Inflammatory macrophage treated with lipopolysaccharide for 1 hour (primary cell): ENCODE measurements at regions not wholly inside any gene's neighbourhood (a gene's known extent, or its start where the extent isn't known, plus 50 kb on each side); places are given as distances from the start of the nearest gene placed in this dataset.

Experiments
- DNase-seq, 2 donors: peaks; one replicate each; pipeline ENCODE4 v3.0.0-alpha.2; 2020 to 2022

DNA sequence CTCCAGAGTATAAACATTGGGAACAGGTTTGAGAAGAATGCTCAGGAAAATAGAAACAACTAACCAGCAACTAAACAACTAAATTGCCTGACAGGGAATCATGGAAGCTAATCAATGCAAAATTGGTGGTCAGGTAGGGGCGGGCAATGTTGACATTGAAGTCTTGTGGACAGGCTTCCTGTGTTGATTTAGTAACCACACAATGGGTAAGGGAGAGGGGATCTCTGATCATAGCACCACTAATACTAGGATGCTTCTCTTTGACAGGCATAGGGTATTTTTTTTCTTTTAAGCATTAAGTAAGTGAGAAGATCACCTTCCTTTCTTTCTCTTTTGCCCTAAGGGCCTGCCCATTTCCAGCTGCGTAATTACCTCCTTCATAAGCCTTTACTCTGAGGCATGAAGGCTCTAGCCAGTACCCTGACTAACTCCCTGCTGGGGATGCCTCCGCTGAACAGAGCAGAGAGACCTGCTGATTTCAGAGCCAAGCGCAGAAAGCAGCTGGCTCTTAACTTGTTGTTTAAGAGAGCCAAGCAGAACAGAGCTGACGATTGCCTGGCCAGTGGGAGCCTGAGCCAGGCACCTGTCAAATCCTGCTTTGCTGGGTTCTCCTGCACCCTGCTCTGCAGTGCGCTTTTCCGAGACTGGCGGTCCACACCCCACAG is 118.7 kb downstream of the BMP2 start:
- DNase-seq = no peak

DNA sequence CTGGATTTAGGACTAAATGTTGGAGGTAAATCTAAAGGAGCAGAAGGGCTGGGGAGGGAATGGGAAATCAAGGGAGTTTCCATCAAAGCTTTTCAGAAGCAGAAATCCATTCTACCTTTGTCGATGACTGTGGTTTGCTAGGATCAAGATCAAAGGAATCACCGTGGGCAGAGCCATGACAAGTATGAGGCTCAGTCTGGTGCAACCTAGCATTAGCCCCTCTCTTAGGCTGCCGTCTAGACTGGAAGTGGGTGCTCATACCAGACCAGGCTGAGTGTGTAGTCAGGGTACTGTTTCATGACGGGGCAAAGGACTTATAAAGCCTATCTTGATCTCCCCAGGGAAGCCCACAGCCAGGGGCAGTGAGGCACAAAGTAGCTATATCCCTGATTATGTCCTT is 120.5 kb downstream of the BMP2 start:
- no peak for DNase-seq

DNA sequence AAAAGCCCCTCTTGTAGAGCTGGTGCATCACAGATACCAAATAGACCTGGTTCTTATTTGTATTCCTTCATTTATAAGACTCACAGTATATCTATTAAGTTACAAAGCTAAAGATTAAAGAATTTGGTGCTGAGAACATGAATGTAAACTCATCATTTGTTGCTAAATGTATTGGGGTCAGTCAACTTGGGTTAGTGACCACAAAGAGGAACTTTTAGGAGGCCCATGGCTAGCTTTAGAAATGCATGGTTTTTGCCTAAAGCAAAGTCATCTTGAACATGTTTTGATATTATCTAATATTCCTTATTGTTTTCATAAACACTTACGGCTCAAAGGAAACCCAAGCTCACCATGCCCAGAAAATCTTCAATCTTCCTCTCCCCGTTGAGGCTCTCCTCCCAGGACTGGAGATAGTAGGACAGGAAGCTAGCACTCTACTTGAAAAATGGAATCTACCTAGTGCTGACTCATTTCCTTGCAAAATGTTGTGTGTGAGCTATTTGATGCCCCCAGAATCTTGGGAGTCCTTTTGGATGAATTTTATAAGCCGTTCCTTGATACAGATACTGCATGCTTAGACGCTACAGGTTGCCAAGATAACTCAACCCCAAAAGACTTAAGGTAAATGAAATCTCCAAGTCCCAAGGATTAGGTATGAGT is 121.4 kb downstream of the BMP2 start:
- DNase-seq = peak in 1 of 2 donors; percentile 32

DNA sequence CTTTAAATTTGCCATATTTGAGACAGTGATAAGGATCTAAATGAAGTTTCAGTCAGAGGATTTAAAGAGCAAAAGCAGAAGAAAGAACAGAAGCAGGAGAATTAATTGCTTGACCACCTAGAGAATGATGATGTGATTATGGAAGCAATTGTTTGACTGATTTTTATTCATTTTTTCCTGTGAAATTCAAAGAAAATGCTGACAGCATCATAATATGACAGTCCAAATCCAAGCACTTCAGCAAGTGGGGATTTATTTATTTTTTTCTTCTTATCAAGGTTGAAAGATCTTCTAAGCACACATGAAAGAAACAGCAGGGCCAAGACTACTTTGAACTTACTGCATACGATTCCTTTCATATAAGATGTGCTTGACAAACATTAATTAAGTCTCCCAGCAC is 125.2 kb downstream of the BMP2 start:
- DNase-seq = no peak

DNA sequence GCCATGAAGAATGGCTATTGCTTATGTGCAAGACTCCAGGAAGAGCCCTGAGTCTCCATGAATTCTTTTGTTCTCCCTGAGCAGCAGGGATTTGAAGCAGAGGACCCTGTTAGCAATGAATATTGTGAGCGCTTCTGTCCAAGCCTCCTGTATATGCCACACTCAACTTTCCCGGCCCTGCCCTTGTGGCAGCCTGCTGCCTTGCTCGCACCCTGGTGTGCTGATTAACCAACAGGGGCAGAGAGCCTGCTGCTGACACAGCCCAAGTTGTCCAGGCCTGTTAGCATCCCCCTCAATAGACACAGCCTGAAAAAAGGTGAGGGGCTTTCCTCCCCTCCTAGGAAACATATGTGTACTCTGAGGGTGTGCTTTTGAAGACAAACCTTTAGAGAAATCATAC is 131.4 kb downstream of the BMP2 start:
- DNase-seq = no peak

DNA sequence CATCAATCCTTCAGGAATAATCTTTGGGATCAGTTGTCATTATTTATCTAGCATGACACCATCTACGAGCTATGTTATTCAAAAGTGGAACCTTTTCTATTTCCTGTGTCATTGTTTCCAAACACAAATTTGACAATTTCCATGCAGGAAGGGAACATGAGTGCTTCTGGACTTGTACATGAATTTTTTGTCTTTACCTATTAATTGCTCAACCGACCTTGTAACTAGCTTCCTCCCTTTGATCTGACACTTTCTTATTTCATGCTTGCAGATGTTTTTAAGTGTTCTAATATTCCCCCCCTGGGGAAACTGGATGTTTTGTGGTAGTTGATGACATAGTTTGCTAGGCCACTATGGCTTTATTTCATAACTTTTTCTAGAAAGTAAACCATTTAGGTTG is 139.4 kb downstream of the BMP2 start:
- DNase-seq = no peak

DNA sequence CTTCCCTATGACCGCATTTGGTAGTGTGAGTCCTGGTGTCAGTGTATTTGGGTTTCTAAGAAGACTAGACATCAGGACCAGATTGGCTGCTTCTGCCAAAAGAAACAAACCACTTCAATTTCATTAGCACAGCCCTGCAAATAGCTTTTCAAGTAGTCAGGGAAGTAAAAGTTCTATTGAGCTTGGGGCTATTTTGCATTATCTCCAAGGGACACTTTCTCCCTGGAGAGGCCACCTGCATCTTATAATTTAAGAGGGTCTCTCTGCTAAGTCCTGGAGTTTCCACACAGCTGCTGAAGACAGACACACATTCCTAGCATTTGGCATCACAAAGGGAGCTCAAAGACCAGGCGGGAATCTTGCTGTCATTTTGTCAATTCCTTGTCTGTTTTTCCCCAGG is 141.2 kb downstream of the BMP2 start:
- DNase-seq = no peak

DNA sequence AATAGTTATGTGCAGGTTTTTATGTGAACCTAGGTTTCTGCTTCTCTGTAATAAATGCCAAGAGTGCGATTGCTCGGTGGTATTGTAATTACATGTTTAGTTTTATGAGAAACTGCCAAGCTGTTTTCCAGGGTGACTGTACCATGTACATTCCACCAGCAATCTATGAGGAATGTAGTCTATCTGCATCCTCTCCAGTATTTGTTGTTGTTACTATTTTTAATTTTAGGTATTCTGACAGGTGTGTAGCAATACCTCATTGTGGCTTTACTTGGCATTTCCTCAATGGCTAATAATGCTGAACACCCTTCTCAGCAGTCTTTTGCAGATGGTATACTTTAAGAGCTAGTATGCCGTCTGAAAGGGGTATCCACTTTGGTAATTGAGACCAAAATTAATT is 142.1 kb downstream of the BMP2 start:
- no peak for DNase-seq

DNA sequence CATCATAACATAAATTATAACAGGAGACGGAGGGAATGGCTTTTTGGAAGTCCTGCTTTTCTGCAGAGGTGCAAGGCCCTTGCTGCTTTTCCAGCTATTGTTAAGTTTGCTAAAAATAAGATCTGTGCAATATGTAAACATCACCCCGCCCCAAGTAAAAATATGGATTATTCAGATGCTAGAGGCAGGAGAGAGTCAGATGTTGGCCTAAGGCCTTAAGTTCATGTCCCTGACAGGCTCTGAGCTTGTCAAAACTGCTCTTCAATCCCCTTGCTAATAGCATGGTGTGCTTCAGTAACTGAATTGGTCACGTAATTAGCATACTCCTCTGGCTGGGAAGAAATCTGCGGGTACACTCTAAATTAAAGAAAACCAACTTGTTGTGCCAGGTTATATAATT is 147.5 kb downstream of the BMP2 start:
- no peak for DNase-seq

DNA sequence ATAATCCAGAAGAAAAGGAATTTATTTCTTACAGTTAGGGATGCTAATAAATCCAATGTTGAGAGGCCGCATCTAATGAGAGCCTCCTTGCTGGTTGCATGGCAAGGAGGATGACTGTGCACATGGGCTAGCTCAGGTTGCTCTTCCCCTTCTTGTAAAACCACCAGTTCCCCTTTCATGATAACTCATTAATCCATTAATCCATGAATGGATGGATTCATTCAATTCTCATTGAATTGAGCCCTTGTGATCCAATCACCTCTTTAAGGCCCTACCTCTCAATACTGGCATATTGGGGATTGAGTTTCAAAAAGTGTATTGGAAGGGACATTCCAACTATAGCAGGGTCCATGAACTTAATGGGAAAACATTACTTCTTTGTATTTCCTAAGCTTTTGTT is 149.5 kb downstream of the BMP2 start:
- no peak for DNase-seq

DNA sequence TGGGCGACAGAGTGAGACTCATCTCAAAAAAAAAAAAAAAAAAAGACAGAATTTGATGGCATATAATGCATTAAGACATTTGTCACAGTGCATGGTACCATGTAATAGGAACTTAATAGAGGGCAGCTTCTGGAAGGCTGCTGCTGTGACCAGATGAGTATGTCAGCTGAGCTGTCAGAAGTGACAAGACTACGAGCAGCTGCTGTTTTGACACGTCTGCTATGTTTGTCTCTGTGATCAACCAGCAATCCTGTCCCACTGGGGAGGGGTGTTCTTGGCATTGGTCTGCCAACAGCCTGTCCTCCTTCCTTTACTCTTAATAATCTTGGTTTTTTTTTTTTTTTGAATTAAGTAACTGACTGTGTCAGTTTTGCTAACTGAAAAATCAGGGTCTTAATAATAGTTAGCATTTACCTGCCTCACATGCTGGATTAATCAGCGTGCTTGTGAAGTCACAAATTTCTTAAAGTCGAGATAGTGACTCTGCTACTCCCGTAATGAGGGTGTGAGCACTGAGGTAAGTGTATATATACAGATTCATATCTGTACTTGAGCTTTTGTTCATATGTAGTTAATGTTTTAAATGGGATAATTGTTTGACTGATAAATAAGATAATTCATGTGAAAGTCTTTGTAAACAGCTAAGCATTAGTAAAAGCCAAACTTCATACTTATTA is 152.4 kb downstream of the BMP2 start:
- no peak for DNase-seq

DNA sequence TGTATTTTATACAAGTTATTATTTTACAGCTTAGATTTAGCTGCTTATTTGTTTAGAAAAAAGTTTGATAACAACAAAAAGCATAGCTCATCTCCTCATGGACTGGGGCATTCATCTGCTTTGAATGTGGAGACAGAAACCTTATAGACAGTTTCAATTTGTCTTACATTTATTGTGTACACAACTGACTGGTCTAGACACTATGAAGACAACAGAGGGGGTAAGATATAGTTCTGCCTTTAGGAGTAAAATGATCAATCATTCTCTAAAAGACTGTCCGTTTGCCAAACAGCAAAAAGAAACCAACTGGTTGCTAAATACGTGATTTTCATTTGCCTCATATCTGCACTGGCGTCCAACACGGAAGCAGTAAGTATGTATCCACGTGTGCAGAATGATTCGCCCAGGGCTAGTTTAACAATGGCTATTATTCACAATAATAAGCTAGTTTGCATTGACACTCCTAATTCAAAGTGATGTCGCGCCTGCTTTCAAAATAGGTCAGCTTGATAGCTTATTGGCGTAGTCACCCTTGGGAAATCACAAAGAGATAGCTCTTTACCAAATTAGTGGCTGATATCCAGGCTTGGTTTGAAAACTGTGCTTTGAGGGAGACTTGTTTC is 153.6 kb downstream of the BMP2 start:
- no peak for DNase-seq

DNA sequence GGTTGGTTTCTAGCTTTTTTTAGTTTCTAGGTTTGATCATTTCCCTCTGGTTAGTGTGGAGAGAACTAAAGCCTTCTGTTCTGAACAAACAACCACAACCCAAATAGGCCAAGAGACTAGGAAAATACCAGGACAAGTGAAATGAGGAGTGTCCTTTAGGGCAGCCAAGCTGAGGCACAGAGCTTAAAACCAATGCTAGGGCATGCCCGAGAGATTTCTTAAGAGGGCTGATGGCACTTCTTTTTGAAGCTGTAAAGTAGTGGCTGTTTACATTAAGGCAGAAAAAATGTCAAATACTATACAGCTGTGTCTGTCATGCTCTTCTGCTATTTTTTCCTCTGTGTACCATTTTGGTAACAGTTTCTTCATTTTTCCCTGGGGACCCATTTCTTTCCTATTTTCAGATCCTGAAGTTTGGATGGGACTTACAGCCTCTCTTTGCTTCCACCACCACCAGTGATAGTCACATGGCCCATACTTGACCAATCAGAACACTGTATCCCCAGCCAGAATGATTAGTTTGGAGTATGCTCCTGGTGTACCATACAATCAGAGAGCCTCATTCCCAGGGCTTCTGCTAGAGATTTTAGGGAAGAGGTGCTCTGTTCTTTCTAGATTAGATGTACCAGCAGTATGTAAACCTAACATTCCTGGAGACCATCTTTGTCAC is 154.4 kb downstream of the BMP2 start:
- DNase-seq = no peak

DNA sequence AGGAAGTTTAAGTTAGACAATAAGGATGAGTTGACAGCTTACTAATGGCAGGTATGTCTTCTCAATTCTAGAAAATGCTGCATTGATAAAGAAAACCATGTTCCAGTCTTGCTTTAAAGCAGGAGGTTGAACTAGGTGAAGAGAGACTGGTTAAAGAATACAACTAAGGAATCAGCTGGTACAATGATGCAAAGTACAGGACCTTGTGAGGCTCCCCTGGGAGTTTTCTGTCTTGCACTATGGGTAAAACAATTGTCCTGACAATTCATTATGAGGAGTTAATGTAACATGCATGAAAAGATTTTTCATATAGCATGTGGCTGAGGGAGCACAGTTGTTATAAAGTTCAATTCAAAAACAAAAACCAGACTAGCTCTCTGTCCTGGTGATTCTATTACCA is 157.2 kb downstream of the BMP2 start:
- no peak for DNase-seq

DNA sequence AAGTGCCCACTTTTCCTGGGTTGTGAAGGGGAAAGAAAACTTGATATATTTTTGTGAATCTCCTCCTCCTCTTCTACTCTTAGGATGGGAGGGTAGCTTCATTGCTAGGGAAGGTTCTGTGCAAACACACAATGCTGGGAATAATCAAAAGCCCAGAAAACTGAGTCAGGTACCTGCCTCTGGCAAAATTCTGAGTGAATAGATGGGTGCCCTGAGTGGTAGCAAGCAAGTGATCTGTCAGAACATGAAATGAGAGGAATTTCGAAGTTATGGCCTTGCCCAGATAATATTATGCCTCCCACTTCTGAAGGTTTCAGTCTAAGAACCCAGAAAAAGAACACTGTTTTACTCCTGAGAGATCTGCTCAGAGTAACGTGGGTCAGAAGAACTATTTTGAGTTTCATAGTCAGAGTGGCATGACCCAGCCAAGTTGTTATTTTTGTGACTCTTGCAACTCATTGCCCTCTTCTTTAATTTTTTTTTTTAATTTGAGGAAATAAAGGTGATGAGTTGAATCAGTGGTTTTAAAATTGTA is 158.3 kb downstream of the BMP2 start:
- DNase-seq = no peak

DNA sequence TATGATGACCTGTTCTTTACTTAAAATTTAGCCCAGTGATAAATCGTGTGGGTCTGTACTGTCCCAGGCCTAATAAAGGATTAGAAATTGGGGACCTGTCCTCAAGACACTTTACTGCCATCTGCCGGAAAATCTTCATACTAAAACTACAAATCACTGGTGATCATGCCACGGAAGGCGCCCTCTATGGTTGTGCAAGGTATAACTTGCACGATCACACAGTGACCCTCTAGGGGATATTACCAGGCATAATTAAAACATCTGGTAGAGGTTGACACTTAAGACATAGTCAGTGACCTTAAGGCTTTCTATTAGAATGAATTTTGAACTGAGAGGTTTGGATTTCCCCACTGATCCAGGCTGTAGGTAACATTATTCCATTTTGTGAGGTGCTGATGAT is 172.6 kb downstream of the BMP2 start:
- peak; percentile 7 to 58 for DNase-seq

DNA sequence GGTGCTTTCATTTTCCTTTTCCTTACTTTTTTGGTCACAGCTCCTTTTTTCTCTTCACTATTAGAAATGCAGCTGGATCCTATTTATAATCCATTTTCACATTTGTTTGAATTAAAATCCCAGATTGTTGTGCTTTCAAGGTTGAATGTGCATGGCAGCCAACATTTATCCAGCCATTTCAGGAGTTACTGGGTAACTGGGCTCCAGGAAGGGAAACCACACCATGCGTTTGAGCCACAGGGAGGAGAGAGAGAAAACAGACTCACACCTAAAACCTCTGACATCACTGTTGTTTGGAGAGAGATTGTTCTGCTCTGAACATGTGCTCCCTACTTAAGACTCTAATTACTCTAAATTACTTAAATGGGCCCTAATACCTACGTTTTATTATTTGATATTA is 173.4 kb downstream of the BMP2 start:
- DNase-seq = no peak

DNA sequence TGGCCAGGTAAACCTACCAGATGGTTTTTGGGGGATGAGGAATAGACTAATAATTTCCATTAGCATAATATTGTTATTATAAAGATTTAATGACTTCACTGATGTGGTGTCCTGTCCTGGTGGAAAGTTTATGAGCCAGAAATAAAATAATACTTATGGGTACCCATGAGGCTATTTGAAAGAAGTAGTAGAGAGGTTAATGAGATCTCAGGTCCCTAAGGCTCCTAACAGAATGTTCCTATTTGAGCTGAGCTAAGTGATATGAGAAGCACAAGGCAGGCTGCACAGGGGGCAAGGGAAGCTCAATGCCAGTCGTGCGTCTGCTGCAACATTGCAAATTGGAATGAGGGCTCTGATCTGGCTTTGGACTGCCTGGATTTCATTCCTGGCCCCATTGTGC is 174.1 kb downstream of the BMP2 start:
- DNase-seq = no peak

DNA sequence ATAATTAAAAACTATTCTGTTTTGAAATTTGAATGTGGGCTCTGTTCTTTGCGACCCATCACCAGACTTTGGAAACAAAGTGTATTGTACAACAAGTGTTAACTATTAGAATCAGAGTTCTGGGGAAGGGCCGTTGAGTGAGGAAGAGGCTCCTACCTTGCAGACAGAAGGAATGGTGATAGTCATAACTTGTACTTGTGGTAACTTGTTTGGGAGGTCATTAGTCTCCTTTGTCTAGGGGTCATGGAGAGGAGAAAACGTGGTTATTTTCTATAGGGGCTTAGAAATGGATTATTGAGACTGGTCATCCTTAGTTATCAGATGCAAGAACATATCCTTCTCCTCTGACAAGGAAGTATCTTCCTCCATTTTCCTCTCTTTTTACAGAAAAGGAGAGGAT is 174.8 kb downstream of the BMP2 start:
- DNase-seq = no peak

DNA sequence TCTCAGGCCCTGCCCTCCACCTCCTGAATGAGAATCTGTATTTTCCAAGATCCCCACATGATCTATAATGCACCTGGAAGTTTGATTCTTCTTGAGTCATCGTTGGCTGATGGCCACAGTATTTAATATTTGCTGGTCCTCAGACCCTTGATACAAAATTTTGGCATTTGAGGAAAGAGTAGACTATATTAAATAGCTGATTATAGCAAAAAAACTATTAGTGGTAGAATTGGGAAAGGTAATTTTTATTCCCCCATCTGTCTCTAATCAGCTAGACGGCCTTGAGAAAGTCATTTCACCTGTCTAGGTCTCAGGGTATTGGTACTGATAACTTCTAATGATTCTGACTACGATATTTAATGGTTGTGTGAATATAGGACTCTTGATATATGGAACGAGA is 176.8 kb downstream of the BMP2 start:
- no peak for DNase-seq

DNA sequence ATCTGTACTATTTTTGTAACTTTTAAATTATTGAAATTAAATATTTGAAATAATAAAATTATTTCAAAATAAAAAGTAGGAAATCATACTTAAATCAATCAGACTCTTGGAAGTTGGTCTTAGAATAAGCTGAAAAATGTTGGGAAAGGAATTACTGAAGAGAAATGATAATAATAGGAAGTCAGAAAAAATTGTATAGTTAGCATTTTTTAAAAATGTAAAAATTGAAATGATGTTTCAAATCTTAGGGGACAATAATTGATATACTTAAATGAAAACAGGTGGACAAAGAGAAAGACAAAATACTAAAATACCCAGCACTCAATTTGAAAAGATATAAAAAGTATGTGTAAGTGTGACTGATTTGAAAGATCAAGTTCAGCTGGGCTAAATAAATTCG is 186.1 kb downstream of the BMP2 start:
- DNase-seq = no peak

DNA sequence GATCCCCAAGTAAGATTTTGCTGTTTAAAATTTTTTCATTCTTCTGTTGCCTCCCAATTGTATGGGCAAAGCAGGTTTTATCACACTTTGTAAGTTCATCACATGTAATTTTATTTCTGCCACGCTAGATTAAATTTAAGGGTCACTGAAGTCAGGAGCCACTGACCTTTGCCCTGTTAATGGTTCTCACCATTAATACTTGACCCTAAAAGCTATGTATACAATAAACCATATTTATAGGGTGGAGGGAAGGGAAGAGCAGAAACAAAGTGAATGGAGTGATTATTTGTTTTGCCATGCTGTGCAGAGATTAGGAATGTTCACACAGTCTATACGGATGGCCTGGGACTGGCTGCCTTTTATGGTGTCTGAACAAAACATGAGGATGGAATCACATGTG is 186.7 kb downstream of the BMP2 start:
- DNase-seq = no peak

DNA sequence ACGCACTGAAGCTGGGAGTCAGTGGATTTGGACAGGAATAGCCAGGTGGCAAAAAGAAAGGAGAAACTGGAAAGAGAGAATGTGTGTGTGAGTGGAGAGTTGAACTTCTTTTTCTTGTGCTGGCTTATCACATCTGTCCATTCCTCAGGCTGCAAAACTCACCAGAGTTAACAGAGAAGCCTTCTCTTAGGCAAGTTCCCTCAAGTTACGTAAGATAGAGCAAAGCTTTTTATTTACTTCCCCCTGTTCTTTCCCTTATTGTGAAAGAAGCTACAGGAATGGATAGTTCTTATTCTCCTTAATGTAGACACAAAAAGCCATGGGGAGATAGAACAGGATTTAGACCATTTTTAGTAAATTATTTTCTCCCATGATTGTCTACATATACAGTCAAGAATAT is 188.6 kb downstream of the BMP2 start:
- peak; percentile 85 to 87 for DNase-seq
